ENCODE measurements at regions not wholly inside any gene's neighbourhood (a gene's known extent, or its start where the extent isn't known, plus 50 kb on each side); places are given as distances from the start of the nearest gene placed in this dataset.
"Not testable (repeated sequence)": the region's sequence is repeated elsewhere in the genome, so short reads cannot be mapped to it uniquely, and the experiment has no call there.

DNA sequence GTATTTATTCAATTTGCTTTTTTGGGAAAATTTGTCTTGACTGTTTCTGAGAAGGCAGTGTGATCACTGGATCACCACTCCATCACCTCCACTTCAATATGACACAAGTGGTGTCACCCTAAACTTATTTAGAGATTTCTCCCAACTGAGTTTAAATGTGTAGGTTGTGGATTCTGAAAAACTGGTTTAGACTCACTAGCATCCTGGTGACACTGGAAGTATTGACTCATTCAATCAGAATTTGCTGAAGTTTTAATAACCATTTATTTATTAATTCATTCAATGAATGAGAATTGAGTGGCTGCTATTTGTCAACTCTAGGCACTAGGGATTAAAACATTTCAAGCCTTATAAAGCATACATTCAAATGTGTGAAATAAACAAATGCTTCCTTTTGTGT, 819.1 kb upstream of the EPHA5 start:
- no peaks in the 10 kb centered on the region for H3K9me3 ChIP-seq (ENCODE audit: low read depth)
- H3K4me1 ChIP-seq (ENCODE audit: low read depth), result no peaks in the 10 kb centered on the region
- peak overlapping the region; percentile 9 for H3K27ac ChIP-seq
- H3K4me3 ChIP-seq, result no peak overlapping the region
- DNase-seq (ENCODE audit: low read depth in 1 of 2, low spot score in 1 of 2), result no peak
- no peaks in the 10 kb centered on the region for H3K27me3 ChIP-seq
- H3K36me3 ChIP-seq, result no peaks in the 10 kb centered on the region
- TF ChIP-seq, protein P1, sequence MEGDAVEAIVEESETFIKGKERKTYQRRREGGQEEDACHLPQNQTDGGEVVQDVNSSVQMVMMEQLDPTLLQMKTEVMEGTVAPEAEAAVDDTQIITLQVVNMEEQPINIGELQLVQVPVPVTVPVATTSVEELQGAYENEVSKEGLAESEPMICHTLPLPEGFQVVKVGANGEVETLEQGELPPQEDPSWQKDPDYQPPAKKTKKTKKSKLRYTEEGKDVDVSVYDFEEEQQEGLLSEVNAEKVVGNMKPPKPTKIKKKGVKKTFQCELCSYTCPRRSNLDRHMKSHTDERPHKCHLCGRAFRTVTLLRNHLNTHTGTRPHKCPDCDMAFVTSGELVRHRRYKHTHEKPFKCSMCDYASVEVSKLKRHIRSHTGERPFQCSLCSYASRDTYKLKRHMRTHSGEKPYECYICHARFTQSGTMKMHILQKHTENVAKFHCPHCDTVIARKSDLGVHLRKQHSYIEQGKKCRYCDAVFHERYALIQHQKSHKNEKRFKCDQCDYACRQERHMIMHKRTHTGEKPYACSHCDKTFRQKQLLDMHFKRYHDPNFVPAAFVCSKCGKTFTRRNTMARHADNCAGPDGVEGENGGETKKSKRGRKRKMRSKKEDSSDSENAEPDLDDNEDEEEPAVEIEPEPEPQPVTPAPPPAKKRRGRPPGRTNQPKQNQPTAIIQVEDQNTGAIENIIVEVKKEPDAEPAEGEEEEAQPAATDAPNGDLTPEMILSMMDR (IDR thresholded peaks at IDR 0.05; ENCODE audit: low read depth, low read length), result no peak

DNA sequence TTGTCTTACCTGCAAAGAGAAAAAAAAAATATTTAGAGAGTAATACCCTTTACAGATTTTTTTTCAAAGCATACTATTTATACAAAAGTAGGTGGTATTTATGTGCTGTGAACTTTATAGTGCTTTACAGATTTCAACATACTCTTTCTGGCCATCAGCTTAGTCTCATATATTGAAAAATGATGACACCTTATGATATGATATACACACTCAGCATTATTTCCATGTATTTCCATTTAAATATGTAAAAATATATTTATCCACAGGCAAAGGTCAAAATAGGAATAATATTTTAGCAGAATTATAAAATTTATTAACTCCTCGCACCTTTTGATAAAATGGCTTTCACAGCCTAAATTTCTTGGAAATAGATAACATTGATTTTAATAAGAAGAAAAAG, 815.8 kb upstream of the EPHA5 start:
- Histone ChIP-seq H3K9me3 (ENCODE audit: low read depth) (no peaks in the 10 kb centered on the region), H3K36me3 (no peaks in the 10 kb centered on the region), H3K4me1 (ENCODE audit: low read depth) (no peaks in the 10 kb centered on the region), H3K27me3 (no peaks in the 10 kb centered on the region), H3K27ac (no peak overlapping the region), H3K4me3 (no peak overlapping the region)
- TF ChIP-seq, protein P1 (IDR thresholded peaks at IDR 0.05; ENCODE audit: low read depth, low read length), result no peak
- DNase-seq (ENCODE audit: low read depth in 1 of 2, low spot score in 1 of 2), result no peak

DNA sequence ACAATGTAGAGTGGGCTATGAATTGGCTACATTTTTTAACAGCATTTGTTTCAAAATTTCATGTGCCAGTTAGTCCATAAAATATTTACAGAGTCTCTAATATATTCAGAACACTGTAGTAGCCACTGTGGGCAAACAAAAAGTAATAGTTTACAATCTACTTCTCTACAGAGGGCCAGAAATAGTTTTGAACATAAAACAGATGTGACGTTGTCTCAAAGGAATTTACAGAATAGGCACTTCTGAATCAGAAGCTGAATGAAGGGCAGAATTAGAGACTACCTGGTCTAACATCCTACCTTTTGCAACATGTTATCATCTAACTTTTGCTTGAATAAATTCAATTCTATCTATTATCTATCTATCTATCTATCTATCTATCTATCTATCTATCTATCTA, 811.9 kb upstream of the EPHA5 start:
- TF ChIP-seq, protein P1 (IDR thresholded peaks at IDR 0.05; ENCODE audit: low read depth, low read length), result no peak
- Histone ChIP-seq H3K4me1 (ENCODE audit: low read depth) (no peaks in the 10 kb centered on the region), H3K27ac (no peak overlapping the region), H3K36me3 (no peaks in the 10 kb centered on the region), H3K4me3 (no peak overlapping the region), H3K9me3 (ENCODE audit: low read depth) (no peaks in the 10 kb centered on the region), H3K27me3 (no peaks in the 10 kb centered on the region)
- no peak for DNase-seq (ENCODE audit: low read depth in 1 of 2, low spot score in 1 of 2)

DNA sequence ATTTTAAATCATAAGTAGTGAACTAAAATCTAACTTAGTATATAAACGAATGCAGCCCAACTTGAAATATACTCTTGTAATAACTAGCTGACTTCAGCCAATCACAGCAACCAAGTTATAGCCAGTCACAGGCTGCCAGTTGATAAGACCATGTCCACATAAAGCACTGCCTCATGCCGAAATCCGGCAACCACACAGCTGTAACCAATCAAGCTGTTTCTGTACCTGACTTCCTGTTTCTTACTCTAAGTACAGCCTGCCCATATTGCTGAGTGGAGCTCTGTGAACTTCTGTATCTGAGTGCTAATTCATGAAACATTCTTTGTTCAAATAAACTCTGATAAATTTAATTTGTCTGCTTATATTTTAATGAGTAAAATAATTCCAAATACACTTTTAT, 805.3 kb upstream of the EPHA5 start:
- H3K27ac ChIP-seq, result no peak overlapping the region
- no peaks in the 10 kb centered on the region for H3K27me3 ChIP-seq
- no peaks in the 10 kb centered on the region for H3K36me3 ChIP-seq
- H3K4me1 ChIP-seq (ENCODE audit: low read depth), result no peaks in the 10 kb centered on the region
- H3K9me3 ChIP-seq (ENCODE audit: low read depth), result no peaks in the 10 kb centered on the region
- peak in 1 of 2 donors; percentile 29 for DNase-seq (ENCODE audit: low read depth in 1 of 2, low spot score in 1 of 2)
- H3K4me3 ChIP-seq, result no peak overlapping the region
- TF ChIP-seq, protein P1 (IDR thresholded peaks at IDR 0.05; ENCODE audit: low read depth, low read length), result no peak

DNA sequence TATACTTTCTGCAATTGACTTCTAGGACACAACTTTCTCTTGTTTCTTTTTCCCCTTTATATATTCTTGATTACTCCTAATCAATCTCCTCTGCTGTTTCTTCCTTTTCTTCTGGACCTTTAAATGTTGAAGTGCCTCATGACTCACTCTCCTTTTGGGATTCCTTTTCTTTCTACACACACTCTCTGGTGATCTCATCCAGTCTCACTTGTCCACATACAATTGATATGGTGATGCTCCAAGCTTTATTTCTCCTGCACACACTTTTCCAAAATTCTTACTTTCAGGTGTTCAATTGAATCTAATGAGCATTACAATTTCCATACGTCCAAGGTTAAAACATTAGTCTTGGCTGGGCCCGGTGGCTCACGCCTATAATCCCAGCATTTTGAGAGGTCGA, 794.8 kb upstream of the EPHA5 start:
- no peaks in the 10 kb centered on the region for H3K36me3 ChIP-seq
- TF ChIP-seq, protein P1 (IDR thresholded peaks at IDR 0.05; ENCODE audit: low read depth, low read length), result no peak
- no peaks in the 10 kb centered on the region for H3K4me1 ChIP-seq (ENCODE audit: low read depth)

DNA sequence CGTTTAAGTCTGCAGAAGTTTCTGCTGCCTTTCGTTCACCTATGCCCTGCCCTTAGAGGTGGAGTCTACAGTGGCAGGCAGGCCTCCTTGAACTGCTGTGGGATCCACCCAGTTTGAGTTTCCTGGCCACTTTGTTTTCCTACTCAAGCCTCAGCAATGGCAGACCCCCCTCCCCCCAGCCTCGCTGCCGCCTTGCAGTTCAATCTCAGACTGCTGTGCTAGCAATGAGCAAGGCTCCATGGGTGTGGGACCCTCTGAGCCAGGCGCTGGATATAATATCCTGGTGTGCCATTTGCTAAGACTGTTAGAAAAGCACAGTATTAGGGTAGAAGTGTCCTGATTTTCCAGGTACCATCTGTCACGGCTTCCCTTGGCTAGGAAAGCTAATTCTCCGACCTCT, 792.6 kb upstream of the EPHA5 start:
- not testable (repeated sequence) for H3K4me3 ChIP-seq; H3K9me3 ChIP-seq (ENCODE audit: low read depth); H3K4me1 ChIP-seq (ENCODE audit: low read depth); H3K36me3 ChIP-seq; H3K27ac ChIP-seq; H3K27me3 ChIP-seq; DNase-seq (ENCODE audit: low read depth in 1 of 2, low spot score in 1 of 2)

More for the DNA sequence above, 794.8 kb upstream of the EPHA5 start:
- Histone ChIP-seq H3K27ac (no peak overlapping the region), H3K9me3 (ENCODE audit: low read depth) (no peaks in the 10 kb centered on the region), H3K27me3 (no peaks in the 10 kb centered on the region), H3K4me3 (no peak overlapping the region)
- no peak for DNase-seq (ENCODE audit: low read depth in 1 of 2, low spot score in 1 of 2)
